Right hindlimb (tissue), 1 donor: ENCODE measurements at regions not wholly inside any gene's neighbourhood (a gene's known extent, or its start where the extent isn't known, plus 50 kb on each side); places are given as distances from the start of the nearest gene placed in this dataset.

Experiments used
- DNase-seq: peaks from one replicate; pipeline ENCODE4 v3.0.0-alpha.2; 2018

DNA sequence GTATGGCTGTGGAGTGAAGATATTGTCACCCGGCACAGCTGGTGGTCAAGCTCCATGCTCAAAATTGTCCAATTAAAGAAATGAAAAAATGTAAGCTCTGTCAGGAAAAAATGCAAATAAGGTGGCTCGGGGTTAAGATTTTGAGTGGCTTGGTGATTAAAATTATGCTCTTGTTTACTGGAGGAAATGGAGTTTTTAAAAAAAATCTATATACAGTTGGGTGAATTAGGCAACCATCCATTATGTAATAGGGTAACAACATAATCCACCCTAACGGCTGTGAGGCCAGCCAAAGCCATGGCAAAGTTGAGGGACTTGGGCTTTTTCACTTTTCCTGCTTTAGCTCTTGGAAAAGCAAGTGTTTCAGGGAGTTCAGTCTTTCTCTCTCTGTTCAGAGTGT is 260.8 kb upstream of the HABP2 start:
- DNase-seq, result no peak

DNA sequence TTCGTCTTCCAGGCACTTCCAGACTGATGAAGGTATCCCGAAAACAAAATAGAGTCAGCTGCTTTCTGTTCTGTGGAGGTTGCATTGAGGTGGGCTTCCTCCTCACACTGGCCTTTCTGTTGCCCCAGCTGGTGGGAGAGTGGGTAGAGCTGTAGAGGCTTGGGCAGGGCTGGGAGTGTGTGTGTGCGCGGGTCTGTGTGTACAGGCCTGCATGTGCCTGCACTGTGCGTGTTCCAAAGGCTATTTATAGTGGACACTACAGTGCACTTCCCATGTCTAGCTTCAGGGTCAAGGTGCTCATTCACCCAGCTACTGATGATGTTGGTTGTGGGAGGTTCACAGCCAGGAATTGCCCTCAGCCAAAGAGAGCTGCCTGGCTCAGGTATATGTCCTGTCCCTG is 260.1 kb upstream of the HABP2 start:
- no peak for DNase-seq

DNA sequence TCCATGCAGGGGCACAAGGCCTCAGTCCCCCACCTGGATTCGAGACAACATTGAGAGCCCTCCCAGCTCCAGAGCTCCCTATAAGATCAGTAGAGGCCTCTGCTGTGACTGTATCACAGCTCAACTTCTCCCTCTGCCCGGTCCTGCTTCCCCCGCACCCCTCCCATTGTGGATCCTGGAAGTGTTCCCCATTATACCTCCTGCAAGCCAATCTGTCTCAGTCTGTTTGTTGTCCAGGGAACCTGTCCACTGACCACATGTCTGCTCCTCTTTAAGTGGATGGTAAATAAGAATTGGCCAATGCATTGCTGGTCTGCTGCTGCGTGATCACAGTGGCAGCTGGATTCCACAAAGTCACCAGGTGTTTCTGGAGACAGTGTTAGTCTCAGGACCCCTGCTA is 259.7 kb upstream of the HABP2 start:
- DNase-seq, result no peak

DNA sequence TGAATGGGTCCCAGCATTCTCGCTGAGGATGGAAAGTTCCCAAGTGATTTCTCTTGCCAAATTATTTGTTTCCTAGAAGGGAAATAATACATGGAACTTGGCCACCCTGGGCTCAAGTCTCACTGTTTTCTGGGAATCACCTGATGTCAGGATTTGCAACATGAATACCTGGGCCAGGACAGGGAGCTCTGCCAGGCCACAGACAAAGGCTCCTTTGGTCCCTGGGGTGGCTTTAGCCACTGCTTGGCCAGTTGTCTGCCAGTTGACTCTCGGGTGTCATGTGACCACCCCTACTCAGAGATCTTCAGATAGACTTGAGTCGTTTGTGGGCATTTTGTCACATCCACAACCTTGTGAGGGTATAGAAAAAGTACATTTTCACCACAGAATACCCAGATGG is 258.0 kb upstream of the HABP2 start:
- DNase-seq, result no peak

DNA sequence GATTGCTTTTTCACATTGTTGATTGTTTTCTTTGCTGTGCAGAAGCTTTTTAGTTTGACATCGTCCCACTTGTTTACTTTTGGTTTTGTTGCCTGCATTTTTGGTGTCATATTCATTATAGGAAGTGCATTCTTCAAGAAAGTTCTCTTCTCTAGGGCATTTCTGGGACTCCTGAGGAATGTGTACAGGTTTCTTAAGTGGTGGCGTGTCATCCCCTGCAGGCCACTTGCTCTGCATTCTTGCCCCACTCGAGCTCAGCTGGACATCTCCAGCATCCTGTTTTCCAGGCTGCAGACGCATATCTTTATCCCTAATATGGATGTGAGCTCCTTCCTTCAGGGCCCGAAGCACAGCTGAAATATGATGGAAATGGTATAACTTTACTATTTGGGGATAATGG is 255.6 kb upstream of the HABP2 start:
- no peak for DNase-seq

DNA sequence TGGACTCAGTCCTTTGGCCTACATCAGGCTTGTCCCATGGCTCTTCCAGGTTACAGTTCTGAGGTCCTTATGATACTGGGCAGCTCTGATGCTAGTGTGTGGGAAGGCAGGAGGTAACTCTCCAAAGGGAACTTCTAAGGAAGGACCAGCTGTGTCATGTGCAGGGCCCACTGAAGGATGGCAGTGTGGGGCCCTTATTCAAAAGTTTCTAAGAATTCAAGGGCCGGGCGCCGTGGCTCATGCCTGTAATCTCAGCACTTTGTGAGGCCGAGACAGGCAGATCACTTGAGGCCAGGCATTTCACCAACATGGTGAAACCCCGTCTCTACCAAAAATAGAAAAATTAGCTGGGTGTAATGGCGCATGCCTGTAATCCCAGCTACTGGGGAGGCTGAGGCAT is 254.2 kb upstream of the HABP2 start:
- no peak for DNase-seq

DNA sequence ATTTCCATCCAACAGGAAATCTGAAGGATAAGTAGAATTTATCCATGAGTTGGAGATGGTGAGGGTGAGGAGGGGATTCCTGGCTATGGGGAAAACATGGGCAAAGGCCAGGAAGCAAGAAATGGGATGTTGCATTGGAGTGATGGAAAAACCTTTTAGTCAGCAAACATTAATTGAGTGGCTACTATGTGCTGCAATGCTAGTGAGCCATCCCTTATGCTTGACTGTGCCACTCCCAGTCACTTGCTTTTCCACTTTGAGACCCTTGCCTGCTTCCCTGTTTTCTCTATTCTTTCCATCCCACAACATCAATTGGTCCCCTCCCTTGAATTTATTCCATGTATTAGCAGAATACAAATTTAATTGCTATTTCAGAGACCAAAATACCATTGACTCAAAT is 252.7 kb upstream of the HABP2 start:
- DNase-seq, result no peak

DNA sequence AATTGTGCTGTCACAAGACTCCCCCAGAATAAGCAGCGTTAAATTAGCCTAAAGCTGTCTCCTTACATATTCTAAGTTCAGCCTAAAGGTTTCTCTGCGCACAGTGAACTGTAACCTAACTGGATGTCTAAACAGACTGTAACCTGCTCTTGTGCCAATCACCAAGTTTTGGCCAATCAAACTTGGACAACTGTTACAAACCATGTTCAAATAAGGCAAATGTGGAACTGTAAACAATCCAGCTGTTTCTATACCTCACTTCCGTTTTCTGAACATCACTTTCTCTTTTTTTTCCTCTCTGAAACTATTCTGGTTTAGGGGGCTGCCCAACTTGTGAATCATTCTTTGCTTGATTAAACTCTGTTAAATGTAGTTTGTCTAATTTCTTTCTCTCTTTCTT is 252.2 kb upstream of the HABP2 start:
- no peak for DNase-seq

DNA sequence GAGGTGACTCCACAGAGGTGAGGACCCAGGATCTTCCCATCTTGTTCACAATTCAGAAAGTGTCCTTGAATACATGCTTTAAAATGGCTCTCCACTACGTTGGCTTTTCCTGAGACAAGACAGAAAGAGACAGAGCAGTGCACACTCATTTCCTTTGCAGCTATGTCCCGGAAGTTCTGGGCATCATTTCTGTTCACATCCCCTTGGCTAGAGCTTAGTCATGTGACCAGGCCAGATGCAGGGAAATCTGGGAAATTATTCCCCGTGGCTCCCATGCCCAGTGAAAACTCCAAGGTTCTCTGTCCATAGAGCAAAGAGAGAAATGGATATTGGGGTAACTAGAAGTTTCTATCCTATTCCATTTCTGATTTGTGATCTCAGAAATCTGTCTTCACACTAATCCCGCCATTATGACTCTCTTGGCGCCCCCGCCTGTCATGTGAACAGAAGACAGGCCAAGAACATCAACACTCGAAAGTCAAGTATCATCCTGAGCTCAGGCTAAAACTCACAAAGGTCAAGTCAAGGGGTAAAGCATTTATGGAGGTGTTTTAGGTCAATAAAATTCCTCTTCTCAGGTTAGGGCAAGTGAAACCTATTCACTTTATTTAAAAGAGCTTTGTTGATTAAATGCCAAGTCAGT is 251.4 kb upstream of the HABP2 start:
- DNase-seq, result no peak

DNA sequence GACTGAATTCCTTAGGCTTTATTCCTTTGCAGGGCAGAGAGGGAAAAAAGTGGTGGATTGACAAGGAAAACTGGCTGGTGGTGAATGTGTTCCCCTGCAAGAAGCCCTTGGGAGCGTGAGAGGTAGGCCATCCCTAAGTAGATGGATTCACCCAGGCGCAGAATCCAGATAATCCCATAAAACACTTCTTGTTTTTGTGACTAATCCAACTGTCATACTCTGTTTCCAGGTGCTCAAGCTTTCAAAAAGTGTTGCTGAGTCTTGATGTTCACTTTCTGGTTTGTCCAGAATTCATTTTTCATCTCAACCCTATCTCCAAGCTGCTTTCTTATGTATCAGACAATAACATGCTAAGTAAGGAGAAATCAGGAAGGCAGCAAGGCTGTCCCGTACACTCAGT is 250.8 kb upstream of the HABP2 start:
- no peak for DNase-seq

DNA sequence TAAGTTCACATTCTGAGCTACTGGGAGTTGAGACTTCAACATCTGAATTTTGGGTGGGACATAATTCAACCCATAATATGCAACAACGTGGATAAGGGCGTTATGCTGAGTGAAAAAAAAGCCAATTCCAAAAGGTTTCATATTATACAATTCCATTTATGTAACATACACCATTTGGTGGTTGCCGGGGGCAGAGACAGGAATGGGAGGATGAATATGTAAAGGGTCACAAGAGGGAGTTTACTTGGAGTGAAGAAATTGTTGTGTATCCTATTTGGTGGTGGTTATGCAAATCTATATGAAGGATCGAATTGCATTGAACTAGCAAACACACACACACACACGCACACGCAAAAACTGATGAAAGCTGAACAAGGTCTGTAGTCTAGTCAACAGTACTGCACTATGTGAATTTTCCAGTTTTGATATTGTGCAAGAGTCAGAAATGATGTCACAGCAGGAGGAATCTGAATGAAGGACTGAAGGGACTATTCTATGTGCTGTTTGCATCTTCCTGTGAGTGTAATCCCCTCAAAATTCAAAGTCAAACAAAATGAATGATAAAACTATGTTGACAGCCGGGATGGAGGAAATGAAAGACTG is 249.2 kb upstream of the HABP2 start:
- DNase-seq, result no peak

DNA sequence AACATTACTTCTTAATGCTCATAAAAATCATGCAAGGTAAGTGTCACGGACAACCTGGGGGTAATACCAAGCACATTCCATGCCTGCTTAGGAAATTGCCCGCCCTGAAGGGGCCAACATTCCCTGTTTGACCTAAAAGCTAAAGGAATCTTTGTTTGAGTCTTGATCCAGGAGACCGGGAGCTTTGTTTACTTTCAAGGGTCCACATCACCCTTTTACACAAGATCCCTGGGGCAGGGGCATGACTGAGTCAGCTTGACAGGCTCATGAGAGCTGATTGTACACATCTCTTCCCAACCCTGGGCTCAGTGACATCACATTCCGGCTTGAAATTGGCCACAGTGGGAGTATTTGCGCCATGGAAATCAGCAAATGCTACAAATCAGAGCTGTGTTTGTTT is 248.1 kb upstream of the HABP2 start:
- no peak for DNase-seq

DNA sequence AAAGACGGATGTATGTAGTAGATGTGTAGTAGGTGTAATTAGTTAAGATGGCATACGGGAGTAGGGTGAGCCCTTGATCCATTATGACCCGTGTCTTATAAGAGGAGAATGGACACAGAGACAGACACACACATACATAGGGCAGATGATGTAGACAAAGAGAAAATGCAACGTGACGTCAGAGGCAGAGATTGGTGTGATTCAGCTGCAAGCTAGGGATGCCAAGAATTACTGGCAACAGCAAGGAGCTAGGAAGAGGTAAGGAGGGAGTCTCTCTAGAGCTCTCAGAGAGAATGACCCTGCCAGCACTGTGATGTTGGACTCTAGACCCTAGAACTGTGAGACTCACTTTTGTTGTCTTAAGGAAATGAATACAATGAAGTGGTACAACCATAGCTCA is 247.0 kb upstream of the HABP2 start:
- no peak for DNase-seq

DNA sequence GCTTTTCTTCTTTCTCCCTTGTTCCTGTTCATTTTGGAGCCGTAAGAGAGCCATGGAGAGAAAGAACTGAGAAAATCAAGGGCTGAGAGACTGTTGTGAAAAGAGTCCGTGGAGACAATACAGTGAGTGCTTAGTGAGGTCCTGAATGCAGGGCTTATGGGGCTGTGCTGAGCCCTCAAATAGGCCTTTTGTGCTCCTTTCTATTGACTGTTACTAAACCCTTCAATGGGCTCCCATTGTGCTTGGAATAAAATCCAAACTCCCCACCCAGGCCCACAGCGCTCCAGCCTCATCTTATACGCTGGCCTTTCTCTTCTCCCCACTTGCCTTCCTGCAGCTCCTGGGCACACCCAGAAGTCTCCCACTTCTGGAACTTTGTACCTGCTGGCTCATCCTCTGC is 243.1 kb upstream of the HABP2 start:
- DNase-seq, result no peak

DNA sequence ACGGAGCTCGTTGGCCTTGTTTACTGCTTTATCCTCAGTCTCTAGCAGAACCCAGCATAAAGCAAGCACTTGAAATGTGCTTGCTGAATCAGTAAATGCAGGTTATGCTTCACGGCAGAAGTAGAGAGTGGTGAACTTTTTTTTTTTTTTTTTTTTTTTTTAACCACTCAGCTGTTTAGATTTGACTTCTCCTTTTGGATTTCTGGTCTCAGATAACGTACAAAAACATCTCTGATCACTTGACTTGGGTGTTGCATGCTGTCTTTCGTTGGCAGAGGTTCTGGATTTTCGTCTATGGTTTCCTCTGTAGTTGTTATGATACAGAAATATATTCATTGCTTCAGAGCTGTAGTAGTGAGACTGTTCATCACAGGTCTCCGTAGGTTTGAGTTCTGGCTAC is 242.5 kb upstream of the HABP2 start:
- no peak for DNase-seq

DNA sequence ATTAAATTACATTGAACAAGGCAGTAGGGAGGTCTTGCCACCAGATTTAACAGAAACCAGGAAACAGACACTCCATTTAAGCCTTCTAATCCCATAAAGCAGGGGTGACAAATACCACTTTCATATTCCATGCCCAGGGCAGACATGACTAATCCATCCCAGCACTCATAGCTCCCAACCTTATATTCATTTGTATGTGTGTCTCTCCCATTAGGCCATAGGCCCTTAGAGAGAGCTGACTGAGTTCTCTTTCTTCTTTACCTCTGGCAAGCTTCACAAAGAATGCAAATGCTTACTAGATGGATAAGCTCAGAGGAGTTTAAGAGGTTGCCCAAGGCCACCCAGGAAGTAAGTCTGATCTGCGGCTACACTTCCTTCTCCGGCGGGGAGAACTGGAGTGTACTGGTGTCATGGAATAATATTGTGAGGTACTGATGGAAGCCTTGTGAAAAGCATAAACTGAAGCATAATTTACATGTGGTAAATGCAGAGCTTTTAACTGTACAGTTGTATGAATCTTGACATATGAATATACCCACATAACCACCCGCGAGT is 239.7 kb upstream of the HABP2 start:
- DNase-seq, result no peak

DNA sequence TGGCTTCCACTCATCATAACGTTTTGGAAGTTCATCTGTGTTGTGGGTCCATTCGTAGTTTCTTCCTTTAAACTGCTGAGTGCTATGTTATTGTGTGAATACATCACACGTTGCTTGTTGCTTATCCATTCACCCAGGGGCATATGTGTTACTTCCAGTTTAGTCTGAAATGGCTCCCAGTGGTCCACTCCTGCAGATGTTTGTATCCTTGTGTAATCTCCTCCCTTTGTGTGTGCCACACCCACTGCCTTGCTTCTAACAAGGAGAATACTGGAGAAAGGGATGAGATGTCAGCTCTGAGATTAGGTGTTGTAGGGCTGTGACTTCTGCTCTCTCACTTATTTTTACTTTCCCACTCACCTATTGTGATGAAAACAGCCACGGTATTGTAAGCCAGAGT is 239.1 kb upstream of the HABP2 start:
- DNase-seq, result no peak

DNA sequence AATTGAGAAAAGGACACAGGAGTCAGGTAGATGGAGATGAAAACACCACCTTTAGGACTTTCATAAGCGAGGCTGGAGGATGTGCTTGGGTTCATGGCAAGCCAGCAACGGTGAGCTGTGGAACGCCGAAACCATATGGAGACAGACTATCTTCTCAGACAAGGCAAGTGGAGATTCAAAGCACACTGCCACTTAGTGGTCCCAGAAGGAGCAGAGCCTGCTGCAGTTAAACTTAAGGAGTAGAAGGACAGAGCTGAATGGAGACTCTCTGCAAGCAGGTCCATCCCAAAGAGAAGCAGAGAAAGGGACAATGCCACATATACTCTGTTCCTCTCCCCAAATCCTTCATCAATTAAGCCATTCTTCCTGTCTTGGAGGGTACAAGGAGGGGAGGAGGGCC is 236.3 kb upstream of the HABP2 start:
- no peak for DNase-seq

DNA sequence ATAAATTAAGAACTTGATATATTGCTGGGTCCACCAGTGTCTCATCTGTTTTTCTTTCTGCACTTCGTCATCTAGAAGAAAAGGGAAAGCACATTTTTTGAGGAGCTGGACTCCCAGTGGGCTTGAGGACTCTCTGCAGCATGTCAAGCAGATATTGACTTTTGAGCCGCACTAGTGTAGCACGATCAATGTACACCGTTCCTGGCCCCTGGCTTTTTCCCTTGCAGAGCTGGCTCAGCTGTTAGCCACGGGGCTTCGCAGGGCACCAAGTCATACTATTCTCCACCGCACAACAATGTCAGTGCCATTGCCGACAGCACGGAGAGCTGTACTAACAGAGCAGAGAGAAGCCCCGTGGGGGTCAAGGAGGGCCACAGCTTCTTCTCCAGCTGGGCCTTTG is 235.4 kb upstream of the HABP2 start:
- DNase-seq, result no peak

DNA sequence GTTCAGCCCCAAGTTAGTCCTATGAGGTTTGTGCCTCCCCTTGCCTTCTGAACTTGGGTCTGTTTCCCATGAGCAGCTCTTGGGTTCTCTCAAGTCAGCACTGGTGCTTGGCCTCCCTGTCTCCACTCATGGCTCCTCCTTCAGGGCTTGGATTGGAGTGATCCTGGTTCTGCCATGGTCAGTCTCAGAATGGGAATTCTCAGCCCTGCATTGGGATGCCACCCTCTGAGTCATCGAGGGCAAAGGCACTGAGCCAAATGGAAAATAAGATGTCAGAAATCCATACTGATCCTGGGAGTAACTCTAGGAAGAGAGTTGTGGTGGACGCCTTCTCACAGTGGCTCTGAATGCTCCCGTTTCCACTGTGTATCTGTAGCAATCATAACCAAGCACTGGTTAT is 233.4 kb upstream of the HABP2 start:
- DNase-seq, result no peak

DNA sequence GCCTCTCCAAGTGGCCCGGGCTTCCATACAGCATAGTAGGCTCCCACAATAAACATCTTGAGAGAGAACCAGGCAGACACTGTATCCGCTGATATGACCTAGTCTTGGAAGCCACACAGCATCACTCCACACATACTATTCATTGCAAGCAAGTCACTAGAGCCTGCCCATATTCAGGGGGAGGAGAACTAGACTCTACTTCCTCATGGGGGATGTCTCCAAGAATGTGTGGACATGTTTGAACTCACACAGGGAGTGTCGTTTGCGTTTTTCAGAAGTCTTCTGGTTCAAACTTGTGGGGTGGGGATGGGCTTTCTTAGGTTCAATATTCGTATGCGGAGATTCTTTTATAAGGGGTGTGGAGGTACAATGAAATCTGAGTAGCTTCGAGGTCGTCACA is 232.6 kb upstream of the HABP2 start:
- DNase-seq, result no peak

DNA sequence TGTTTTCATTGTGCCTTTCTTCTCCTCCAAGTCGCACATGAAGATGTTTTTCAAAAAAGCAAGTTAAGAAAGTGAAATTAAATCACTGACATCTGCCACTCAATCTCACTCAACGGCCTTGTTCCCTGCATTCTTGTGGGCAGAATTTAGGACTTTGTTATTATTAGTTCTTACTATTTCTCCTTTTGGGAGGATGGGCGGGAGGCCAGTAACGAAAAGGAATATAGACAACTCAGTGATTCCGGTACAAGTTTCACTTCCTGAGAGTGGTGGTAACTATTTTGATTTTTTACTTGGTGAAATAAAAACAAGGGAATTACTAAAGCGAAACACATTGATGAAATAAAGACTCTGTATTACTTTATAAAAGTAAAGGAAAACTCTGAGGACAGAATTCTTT is 231.9 kb upstream of the HABP2 start:
- no peak for DNase-seq

DNA sequence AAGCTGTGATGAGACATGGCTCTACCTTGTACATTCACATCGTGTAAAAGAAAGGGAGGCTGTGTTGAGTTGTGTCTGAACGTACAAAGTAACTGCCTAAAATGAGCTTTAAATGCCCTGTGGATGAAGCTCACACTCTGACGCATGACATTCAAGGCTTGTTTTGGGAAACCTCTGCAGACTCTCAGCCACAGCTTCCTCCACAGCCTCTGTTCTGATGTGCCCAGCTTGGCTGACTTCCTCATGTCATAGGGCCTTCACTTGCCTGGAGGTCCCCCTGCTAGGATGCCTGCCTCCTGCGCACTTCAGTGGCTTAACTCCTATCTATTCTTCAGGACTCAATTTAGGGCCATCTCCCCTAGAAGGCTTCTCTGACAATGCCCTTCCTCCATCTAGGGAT is 230.0 kb upstream of the HABP2 start:
- no peak for DNase-seq

DNA sequence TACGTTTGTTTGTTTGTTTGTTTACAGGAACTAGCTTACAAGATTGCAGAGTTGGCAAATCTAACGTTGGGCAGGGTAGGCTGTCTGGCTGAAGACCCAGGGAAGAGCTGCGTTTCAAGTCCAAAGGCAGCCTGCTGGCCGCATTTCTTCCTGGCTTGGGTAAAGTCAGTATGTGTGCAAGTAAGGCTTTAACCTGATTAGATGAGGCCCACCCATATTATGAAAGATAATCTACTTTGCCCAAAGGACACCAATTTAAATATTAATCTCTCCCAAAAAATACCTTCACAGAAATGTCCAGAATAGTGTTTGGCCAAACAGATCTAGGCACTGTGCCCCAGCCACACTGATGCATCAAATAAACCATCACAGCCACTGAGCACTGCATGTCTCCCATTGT is 228.9 kb upstream of the HABP2 start:
- no peak for DNase-seq
